PFSK-1 (cell line): ENCODE measurements at regions not wholly inside any gene's neighbourhood (a gene's known extent, or its start where the extent isn't known, plus 50 kb on each side); places are given as distances from the start of the nearest gene placed in this dataset.

Source experiments
- FOXP2 ChIP-seq: optimal IDR thresholded peaks from 2 replicates; pipeline ENCODE3; 2011; ENCODE audit warnings: borderline replicate concordance, control low read depth, inconsistent platforms; ENCODE audit not compliant: insufficient read depth; ENCODE audit errors: extremely low read length, extremely low read depth
- POLR2AphosphoS5 ChIP-seq: IDR thresholded peaks from 2 replicates; pipeline ENCODE4 v1.6.1; 2012; ENCODE audit warnings: low read depth, mild to moderate bottlenecking, control low read depth, low read length, moderate library complexity
- SIN3A ChIP-seq: IDR thresholded peaks from 2 replicates; pipeline ENCODE4 v1.6.1; 2012; ENCODE audit warnings: mild to moderate bottlenecking, low read length, moderate library complexity, borderline replicate concordance; ENCODE audit not compliant: insufficient read depth
- TAF1 ChIP-seq: IDR thresholded peaks from 2 replicates; pipeline ENCODE4 v1.6.1; 2012; ENCODE audit warnings: low read length, control low read depth, borderline replicate concordance; ENCODE audit not compliant: insufficient read depth
- TF ChIP-seq, protein P1 (sequence below), 2 experiments: IDR thresholded peaks; 2 replicates each; pipeline versions ENCODE4 v1.6.1 to v1.8.0; 2011 to 2012; ENCODE audit warnings: low read depth in 2 of 2, low read length in 2 of 2, control low read depth in 1 of 2, inconsistent platforms in 1 of 2, mild to moderate bottlenecking in 1 of 2, moderate library complexity in 1 of 2; ENCODE audit not compliant: insufficient read depth in 1 of 2

DNA sequence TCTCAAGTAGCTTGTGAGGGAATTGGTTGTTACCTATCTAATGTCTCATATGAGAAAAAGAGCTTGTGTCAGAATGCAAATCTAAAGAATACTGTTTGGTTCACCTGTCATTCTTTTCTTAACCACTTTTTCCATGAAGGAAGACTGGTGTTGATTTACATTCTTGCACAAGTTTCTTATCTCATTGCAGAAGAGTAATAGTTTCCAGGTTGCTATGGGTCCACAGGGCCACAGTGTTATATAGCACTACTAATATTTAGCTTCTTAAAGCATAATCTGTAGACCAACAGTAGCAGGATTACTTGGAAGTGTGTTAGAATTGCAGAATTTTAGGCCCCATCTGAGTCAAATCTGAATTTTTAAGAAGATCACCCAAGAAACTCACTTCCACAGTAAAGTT lies 697.5 kb downstream of the GBE1 start:
- TF ChIP-seq TAF1: no peak
- TF ChIP-seq POLR2AphosphoS5: no peak
- TF ChIP-seq, protein P1, sequence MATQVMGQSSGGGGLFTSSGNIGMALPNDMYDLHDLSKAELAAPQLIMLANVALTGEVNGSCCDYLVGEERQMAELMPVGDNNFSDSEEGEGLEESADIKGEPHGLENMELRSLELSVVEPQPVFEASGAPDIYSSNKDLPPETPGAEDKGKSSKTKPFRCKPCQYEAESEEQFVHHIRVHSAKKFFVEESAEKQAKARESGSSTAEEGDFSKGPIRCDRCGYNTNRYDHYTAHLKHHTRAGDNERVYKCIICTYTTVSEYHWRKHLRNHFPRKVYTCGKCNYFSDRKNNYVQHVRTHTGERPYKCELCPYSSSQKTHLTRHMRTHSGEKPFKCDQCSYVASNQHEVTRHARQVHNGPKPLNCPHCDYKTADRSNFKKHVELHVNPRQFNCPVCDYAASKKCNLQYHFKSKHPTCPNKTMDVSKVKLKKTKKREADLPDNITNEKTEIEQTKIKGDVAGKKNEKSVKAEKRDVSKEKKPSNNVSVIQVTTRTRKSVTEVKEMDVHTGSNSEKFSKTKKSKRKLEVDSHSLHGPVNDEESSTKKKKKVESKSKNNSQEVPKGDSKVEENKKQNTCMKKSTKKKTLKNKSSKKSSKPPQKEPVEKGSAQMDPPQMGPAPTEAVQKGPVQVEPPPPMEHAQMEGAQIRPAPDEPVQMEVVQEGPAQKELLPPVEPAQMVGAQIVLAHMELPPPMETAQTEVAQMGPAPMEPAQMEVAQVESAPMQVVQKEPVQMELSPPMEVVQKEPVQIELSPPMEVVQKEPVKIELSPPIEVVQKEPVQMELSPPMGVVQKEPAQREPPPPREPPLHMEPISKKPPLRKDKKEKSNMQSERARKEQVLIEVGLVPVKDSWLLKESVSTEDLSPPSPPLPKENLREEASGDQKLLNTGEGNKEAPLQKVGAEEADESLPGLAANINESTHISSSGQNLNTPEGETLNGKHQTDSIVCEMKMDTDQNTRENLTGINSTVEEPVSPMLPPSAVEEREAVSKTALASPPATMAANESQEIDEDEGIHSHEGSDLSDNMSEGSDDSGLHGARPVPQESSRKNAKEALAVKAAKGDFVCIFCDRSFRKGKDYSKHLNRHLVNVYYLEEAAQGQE (IDR thresholded peaks at IDR 0.05; ENCODE audit: insufficient read depth in 1 of 2, low read depth in 2 of 2, low read length in 2 of 2): no peak
- no peak for TF ChIP-seq SIN3A
- no peak for TF ChIP-seq FOXP2
